ENCODE measurements at regions not wholly inside any gene's neighbourhood (a gene's known extent, or its start where the extent isn't known, plus 50 kb on each side); places are given as distances from the start of the nearest gene placed in this dataset.

GRCh38 chr1:229142471-229142870, 128.4 kb upstream of the RAB4A start:
- DNase-seq (ENCODE audit: low spot score) (no peak), ATAC-seq (no peak)
- TF ChIP-seq STAT1 (IDR thresholded peaks at IDR 0.05; ENCODE audit: unreplicated experiment) (no peak), NANOG (IDR thresholded peaks at IDR 0.05; ENCODE audit: borderline replicate concordance) (no peak), ZNF331 (CRISPR knock-in tag; IDR thresholded peaks at IDR 0.05; ENCODE audit: low read depth) (no peak), JUNB (IDR thresholded peaks at IDR 0.05; ENCODE audit: unreplicated experiment) (no peak), ZNF114 (CRISPR knock-in tag; IDR thresholded peaks at IDR 0.05) (no peak), POLR2AphosphoS5 (IDR thresholded peaks at IDR 0.05; ENCODE audit: low read depth) (no peak), EZH2phosphoT487 (IDR thresholded peaks at IDR 0.05; ENCODE audit: unreplicated experiment) (no peak), REST (IDR thresholded peaks at IDR 0.05; ENCODE audit: unreplicated experiment) (no peak), EZH2 (IDR thresholded peaks at IDR 0.05; ENCODE audit: low read depth, unreplicated experiment) (no peak), ETS1 (IDR thresholded peaks at IDR 0.05) (no peak), ZNF462 (CRISPR knock-in tag; IDR thresholded peaks at IDR 0.05) (no peak), CREB1 (CRISPR knock-in tag; IDR thresholded peaks at IDR 0.05; ENCODE audit: low read depth) (no peak), CTCF (conservative IDR thresholded peaks at IDR 0.05; ENCODE audit: low read depth in 2 of 2) (no peak)
- H3K4me1 ChIP-seq (ENCODE audit: insufficient read depth), result no peaks in the 10 kb centered on the region
- Mint-ChIP-seq H3K4me3 (no peak overlapping the region), H3K36me3 (ENCODE audit: low read depth) (no peaks in the 10 kb centered on the region), H3K27ac (no peak overlapping the region), H3K27me3 (ENCODE audit: insufficient read depth, low read depth, poor library complexity) (peaks cover 8% of the 10 kb centered on the region), H3K4me1 (peaks cover 3% of the 10 kb centered on the region), H3K9me3 (no peaks in the 10 kb centered on the region)
- no peaks in the 10 kb centered on the region for H4K20me1 ChIP-seq (replicated peaks; ENCODE audit: insufficient read depth)
- no peaks in the 10 kb centered on the region for H3F3A ChIP-seq (replicated peaks; ENCODE audit: low read depth)
- H2AFZ ChIP-seq, result no peak overlapping the region
- no peaks in the 10 kb centered on the region for H3K27me3 ChIP-seq (ENCODE audit: insufficient read depth)
- H3K9me2 ChIP-seq (ENCODE audit: insufficient read depth), result peaks cover 3% of the 10 kb centered on the region; the same call in 1 of the 2 replicates
- H3K27ac ChIP-seq (ENCODE audit: low read depth), result no peak overlapping the region
- no peaks in the 10 kb centered on the region for H3K79me2 ChIP-seq (replicated peaks; ENCODE audit: insufficient read depth)
- no peak overlapping the region for H3K4me3 ChIP-seq
- H3K4me2 ChIP-seq, result no peak overlapping the region
- no peaks in the 10 kb centered on the region; the same call in 1 of the 2 replicates for H3K36me3 ChIP-seq (ENCODE audit: insufficient read depth)

All from GM23338 (cell line).